ENCODE measurements at regions not wholly inside any gene's neighbourhood (a gene's known extent, or its start where the extent isn't known, plus 50 kb on each side); places are given as distances from the start of the nearest gene placed in this dataset.

- H3K4me3 ChIP-seq, result no peak overlapping the region
- peaks cover 4% of the 10 kb centered on the region for H3K9me3 ChIP-seq
- no peak for TF ChIP-seq CTCF (IDR thresholded peaks at IDR 0.05)
- ATAC-seq (ENCODE audit: insufficient number of reproducible peaks, low FRiP score, low read depth) (no peak), DNase-seq (ENCODE audit: low spot score) (no peak)
- no peaks in the 10 kb centered on the region for H3K4me1 ChIP-seq (ENCODE audit: control insufficient read depth in 1 of 2, low read depth in 2 of 2)
- no peaks in the 10 kb centered on the region for H3K36me3 ChIP-seq
- H3K27ac ChIP-seq, result no peak overlapping the region
- H3K27me3 ChIP-seq (replicated peaks; ENCODE audit: insufficient read depth), result no peaks in the 10 kb centered on the region
Measured at GRCh38 chr3:190989218-190989617, 126.7 kb upstream of the GMNC start.

- no peak overlapping the region for H3K27ac ChIP-seq
- TF ChIP-seq CTCF (IDR thresholded peaks at IDR 0.05), result no peak
- H3K9me3 ChIP-seq, result peaks cover 4% of the 10 kb centered on the region
- ATAC-seq (ENCODE audit: insufficient number of reproducible peaks, low FRiP score, low read depth) (no peak), DNase-seq (ENCODE audit: low spot score) (no peak)
- H3K36me3 ChIP-seq, result no peaks in the 10 kb centered on the region
- H3K27me3 ChIP-seq (replicated peaks; ENCODE audit: insufficient read depth), result no peaks in the 10 kb centered on the region
- no peak overlapping the region for H3K4me3 ChIP-seq
- H3K4me1 ChIP-seq (ENCODE audit: control insufficient read depth in 1 of 2, low read depth in 2 of 2), result no peaks in the 10 kb centered on the region
Measured at GRCh38 chr3:190988102-190988501, 125.6 kb upstream of the GMNC start.

GRCh38 chr3:190984502-190985244 is 122.2 kb upstream of the GMNC start:
- DNase-seq (ENCODE audit: low spot score) (no peak), ATAC-seq (ENCODE audit: insufficient number of reproducible peaks, low FRiP score, low read depth) (no peak)
- TF ChIP-seq CTCF (IDR thresholded peaks at IDR 0.05), result no peak
- no peaks in the 10 kb centered on the region for H3K4me1 ChIP-seq (ENCODE audit: control insufficient read depth in 1 of 2, low read depth in 2 of 2)
- no peak overlapping the region for H3K4me3 ChIP-seq
- no peaks in the 10 kb centered on the region for H3K36me3 ChIP-seq
- peaks cover 4% of the 10 kb centered on the region for H3K9me3 ChIP-seq
- H3K27me3 ChIP-seq (replicated peaks; ENCODE audit: insufficient read depth), result no peaks in the 10 kb centered on the region
- H3K27ac ChIP-seq, result no peak overlapping the region

GRCh38 chr3:190983875-190984274 is 121.4 kb upstream of the GMNC start:
- Histone ChIP-seq H3K4me1 (ENCODE audit: control insufficient read depth in 1 of 2, low read depth in 2 of 2) (no peaks in the 10 kb centered on the region), H3K36me3 (no peaks in the 10 kb centered on the region), H3K27me3 (replicated peaks; ENCODE audit: insufficient read depth) (no peaks in the 10 kb centered on the region), H3K9me3 (peaks cover 4% of the 10 kb centered on the region), H3K4me3 (no peak overlapping the region), H3K27ac (no peak overlapping the region)
- ATAC-seq (ENCODE audit: insufficient number of reproducible peaks, low FRiP score, low read depth) (no peak), DNase-seq (ENCODE audit: low spot score) (no peak)
- TF ChIP-seq CTCF (IDR thresholded peaks at IDR 0.05), result no peak

GRCh38 chr3:190973771-190974170 is 111.3 kb upstream of the GMNC start:
- no peaks in the 10 kb centered on the region for H3K4me1 ChIP-seq (ENCODE audit: control insufficient read depth in 1 of 2, low read depth in 2 of 2)
- no peaks in the 10 kb centered on the region for H3K27me3 ChIP-seq (replicated peaks; ENCODE audit: insufficient read depth)
- no peak overlapping the region for H3K4me3 ChIP-seq
- TF ChIP-seq CTCF (IDR thresholded peaks at IDR 0.05), result no peak
- ATAC-seq (ENCODE audit: insufficient number of reproducible peaks, low FRiP score, low read depth) (no peak), DNase-seq (ENCODE audit: low spot score) (no peak)
- H3K9me3 ChIP-seq, result no peaks in the 10 kb centered on the region
- no peaks in the 10 kb centered on the region for H3K36me3 ChIP-seq
- H3K27ac ChIP-seq, result no peak overlapping the region

All from thoracic aorta (tissue), 2 donors.